HT-29 (cell line): ENCODE measurements at regions not wholly inside any gene's neighbourhood (a gene's known extent, or its start where the extent isn't known, plus 50 kb on each side); places are given as distances from the start of the nearest gene placed in this dataset.
A peak's percentile ranks its signal among the peaks of the same experiment; 100 is the strongest.

Source experiments
- DNase-seq: peaks from one replicate; pipeline ENCODE4 v3.0.0-alpha.2; 2015; ENCODE audit warnings: low spot score

GRCh38 chr18:70520867-70521266 is 232.0 kb downstream of the SOCS6 start:
- no peak for DNase-seq

- DNase-seq = no peak
These were observed 224.8 kb downstream of the SOCS6 start for GRCh38 chr18:70513502-70514171.

- DNase-seq = no peak
These were observed 219.1 kb downstream of the SOCS6 start for GRCh38 chr18:70507970-70508369.

GRCh38 chr18:70506511-70506910 is 217.7 kb downstream of the SOCS6 start:
- DNase-seq = no peak

- no peak for DNase-seq
These were observed 214.2 kb downstream of the SOCS6 start for GRCh38 chr18:70503060-70503459.

GRCh38 chr18:70501358-70501757 is 212.5 kb downstream of the SOCS6 start:
- DNase-seq = no peak

GRCh38 chr18:70500748-70501147 is 211.9 kb downstream of the SOCS6 start:
- DNase-seq = no peak

- no peak for DNase-seq
These were observed 210.4 kb downstream of the SOCS6 start for GRCh38 chr18:70499218-70499691.

GRCh38 chr18:70496353-70497294 is 207.8 kb downstream of the SOCS6 start:
- no peak for DNase-seq

GRCh38 chr18:70494524-70494923 is 205.7 kb downstream of the SOCS6 start:
- no peak for DNase-seq

GRCh38 chr18:70493461-70493860 is 204.6 kb downstream of the SOCS6 start:
- no peak for DNase-seq

- peak; percentile 71 for DNase-seq
These were observed 203.0 kb downstream of the SOCS6 start for GRCh38 chr18:70491734-70492348.

- peak; percentile 69 for DNase-seq
These were observed 201.4 kb downstream of the SOCS6 start for GRCh38 chr18:70489986-70490933.

- no peak for DNase-seq
These were observed 200.7 kb downstream of the SOCS6 start for GRCh38 chr18:70489571-70489970.

- DNase-seq = no peak
These were observed 181.1 kb downstream of the SOCS6 start for GRCh38 chr18:70469916-70470315.

GRCh38 chr18:70468861-70469547 is 180.2 kb downstream of the SOCS6 start:
- no peak for DNase-seq

- peak; percentile 55 for DNase-seq
These were observed 175.7 kb downstream of the SOCS6 start for GRCh38 chr18:70464343-70465114.

- no peak for DNase-seq
These were observed 174.2 kb downstream of the SOCS6 start for GRCh38 chr18:70463085-70463484.

- no peak for DNase-seq
These were observed 173.2 kb downstream of the SOCS6 start for GRCh38 chr18:70462078-70462439.
